HG03565 (cell line): ENCODE measurements at regions not wholly inside any gene's neighbourhood (a gene's known extent, or its start where the extent isn't known, plus 50 kb on each side); places are given as distances from the start of the nearest gene placed in this dataset.

Experiments
- ATAC-seq: cut with Tn5 transposase; IDR thresholded peaks from one replicate; pipeline ENCODE4 v1.9.1; 2021; ENCODE audit warnings: mild to moderate bottlenecking, moderate library complexity; ENCODE audit not compliant: unreplicated experiment

DNA sequence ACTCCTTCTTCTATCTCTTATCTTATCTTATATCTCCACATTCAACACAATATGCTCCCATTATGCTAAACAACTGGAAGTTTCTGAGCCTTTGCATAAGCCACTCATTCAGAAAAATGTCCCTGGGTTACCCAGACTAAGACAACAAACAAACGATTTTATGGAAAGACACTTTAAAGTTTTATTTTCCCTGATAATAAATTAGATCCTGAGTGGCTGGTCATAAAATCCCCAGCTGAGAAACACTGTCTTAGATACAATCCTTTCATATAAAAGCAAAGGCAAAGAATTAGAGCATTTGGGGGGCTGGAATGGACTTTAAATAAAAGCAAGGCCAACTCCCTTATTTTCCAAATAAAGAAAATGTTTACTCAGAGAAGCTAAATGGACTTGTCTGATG, 322.3 kb downstream of the GBE1 start:
- ATAC-seq: no peak

DNA sequence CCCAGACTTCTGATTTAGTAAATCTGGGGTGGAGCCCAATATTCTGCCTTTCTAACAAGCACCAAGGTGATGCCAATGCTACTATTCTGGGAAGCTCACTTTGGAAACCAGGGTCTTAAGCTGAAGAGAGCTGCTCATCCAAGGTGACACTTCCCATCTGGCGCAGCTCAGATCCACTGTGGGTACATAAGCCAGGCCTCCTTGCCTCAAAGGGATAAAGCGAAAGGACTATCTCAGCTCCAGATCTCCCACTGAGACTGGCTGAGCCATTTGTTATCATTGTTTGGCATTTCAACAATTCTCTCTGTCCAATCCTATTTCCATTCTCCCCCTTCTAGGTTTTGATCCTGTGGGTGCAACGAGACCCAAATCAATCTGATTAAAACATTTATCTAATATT, 323.8 kb downstream of the GBE1 start:
- no peak for ATAC-seq

DNA sequence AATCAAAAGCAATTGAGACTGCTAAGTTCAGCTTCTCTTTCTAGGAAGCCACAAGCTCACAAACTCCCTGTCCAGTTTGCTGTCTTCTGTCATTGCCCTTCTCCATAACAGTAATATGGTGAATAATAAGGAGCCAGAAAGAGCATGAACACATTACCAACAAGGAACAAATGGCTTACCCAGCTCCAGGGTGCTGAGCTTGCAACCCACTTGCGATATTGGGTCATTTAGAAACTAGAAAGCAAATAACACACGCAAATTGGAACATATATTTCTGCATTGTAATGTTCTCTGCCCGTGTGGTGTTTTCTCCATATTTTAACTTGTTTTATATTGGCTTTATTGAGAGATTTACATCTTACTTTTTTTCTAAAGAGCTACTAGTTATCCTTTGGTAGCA, 325.3 kb downstream of the GBE1 start:
- ATAC-seq: no peak

DNA sequence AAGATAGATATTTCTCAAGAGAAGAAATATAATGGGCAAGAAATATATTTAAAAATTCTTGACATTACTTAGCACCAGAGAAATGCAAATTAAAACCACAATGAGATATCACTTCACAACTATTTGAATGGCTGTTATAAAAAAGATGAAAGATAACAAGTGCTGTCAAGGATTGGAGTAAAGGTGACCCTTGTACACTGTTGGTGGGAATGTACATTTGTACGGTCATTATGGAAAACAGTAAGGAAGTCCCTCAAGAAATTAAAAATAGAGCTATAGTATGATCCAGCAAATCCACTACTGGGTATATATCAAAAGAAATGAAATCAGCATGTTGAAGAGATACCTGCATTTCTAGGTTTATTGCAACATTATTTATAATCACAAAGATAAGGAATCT, 326.4 kb downstream of the GBE1 start:
- ATAC-seq: no peak

GRCh38 chr3:81434161-81434560, 327.3 kb downstream of the GBE1 start:
- no peak for ATAC-seq

- ATAC-seq: no peak
Observed at GRCh38 chr3:81433675-81434074, 327.8 kb downstream of the GBE1 start.

GRCh38 chr3:81432456-81432855, 329.0 kb downstream of the GBE1 start:
- no peak for ATAC-seq

DNA sequence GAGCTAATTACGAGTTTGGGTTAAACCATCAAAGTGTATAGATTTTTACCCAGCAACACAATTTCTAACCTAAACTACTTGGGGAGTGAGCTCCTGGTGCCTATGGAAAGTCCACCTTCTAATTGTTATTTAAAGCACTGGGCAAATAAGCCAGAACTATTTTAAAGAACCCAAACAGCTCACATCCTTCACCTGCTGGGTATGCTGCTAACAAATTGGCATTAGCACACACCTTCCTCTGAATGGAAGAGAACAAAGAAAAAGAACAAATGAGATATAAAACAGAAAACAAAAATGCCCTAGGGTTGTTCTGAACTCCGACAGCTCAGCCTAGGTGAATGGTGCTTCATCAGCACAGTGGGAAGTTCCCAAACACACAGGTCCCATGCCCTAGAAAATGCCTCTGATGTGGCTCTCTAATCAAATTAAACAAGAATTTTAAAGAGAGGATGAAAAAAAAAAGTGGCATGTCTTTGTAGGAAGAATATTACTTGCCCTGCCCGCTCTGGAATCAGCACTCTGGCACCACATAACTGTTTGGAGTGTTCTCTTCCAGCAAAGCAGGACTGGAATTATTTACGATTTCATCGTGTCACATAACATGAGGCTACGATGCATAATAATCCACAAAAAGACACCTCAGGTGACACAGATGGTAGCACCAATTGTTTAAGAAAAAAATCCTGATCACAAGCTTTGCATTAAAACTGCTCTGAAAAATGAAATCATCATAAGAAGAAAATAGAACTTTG, 334.4 kb downstream of the GBE1 start:
- ATAC-seq: no peak

DNA sequence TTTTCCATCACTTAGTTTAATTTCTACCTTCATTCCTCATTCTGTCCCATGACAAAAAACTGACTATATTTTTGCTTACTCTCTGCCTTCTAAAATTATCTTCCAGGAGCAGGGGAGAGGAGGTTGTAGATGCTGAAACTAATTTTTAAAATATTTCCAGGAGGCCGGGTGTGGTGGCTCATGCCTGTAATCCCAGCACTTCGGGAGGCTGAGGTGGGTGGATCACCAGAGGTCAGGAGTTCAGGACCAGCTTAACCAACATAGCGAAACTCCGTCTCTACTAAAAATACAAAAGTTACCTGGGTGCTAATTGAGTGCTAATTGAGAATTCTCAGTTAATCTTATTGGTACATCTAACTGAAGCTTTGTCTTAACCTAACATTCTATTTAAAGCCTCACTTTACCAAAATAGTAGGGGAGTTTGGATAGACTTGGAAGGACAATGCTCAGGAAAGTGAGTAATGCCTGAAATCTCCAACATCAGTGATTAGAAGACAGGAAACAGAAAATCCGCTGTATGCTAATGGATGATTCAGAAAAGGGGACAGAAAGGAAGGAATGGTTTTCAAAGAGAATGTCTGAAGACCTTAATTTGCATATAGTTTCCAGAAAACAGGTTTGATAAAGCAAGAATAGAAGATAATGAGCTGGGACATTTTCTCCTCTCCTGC, 336.1 kb downstream of the GBE1 start:
- ATAC-seq: no peak

GRCh38 chr3:81419228-81419627, 342.2 kb downstream of the GBE1 start:
- no peak for ATAC-seq

GRCh38 chr3:81416812-81417211, 344.6 kb downstream of the GBE1 start:
- no peak for ATAC-seq

GRCh38 chr3:81406318-81406717, 355.1 kb downstream of the GBE1 start:
- no peak for ATAC-seq

DNA sequence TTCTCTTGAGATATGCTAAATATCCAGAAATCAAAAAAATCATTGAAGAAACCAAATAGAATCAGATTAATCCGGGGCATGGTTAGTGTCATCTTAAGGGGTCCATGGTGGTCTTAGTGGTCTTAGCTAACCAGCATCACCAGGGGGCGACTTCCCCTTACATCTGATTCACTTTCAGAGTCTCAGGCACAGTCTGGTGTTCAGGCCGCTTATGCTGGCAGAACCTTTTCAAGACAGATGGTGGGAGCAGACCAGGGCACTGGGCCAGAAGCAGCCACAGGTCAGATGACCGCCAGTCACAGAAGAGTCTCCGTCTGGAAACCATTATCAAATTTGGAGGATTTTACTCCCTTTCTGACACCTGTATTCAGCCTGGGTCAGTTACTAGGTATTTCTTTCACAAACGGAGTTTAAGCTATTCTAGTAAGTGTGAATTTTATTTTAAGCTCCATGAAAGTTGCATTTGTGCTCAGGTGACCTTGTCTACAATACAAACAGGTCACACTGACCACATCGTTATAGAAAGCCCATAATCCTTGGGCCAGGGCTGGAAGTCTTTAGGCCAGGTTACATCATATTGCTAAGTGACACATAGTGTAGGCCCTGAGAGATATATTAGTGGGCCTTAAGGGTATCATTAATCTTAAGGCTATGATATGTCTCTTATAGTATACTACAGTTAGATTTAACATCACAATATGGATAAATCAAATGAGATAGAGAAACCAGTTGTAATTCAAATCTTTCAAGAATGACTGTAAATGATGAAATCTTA, 365.5 kb downstream of the GBE1 start:
- no peak for ATAC-seq

DNA sequence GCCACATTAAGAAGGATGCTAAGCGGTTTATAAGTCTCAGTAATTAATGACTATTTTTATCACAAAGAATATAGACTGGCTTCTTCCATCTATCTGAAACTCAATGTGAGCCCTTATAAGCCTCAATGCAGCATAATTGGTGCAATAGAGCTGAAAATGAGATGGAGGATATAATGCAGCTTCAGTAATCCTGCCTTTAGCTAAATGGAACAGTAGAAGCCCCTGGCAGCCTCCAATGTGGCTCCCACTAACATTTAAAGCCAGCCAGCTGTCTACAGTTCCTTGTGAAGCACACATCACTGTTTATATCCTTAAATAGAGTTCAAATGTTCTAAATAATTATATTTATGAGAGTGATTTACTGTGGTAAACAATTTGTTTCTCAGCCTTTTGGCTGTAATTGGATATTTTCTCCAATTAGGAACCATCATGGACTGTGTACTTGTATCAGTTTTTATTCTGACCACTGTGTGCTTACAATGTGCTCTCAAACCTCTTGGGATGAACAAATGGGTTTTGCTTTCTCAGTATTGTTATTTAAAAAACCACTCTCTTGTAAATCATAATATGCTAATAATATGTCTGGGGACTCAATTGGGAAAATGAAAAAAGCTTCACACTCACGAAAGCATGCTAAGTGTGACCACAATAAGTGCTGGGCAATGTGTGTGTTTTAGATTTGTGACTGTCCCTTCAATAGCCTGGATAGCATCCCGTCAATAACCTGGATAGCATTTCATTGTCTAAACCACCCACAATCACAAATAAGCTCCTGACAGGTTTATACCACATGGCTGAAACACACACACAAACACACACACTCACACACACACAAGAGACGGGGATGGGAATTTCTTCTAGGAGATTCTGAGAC, 366.6 kb downstream of the GBE1 start:
- ATAC-seq: no peak

DNA sequence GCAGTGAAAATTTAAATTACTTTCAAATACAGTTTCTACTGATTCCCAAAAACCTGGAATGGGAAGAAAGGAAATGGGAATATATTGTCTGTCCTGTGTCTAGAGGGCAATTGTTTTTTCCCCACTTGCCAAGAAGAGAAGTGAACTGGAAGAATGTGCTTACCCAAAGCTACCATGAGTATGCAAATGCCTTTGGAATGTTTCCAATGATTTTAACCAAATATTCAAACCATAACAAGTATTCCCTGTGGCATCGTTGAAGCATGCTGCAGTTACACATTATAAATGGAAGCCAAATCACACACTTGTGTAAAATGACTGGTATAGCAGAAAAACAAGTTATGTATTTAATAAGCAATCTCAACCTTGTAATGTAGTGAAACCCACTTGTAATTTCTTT, 368.2 kb downstream of the GBE1 start:
- no peak for ATAC-seq

DNA sequence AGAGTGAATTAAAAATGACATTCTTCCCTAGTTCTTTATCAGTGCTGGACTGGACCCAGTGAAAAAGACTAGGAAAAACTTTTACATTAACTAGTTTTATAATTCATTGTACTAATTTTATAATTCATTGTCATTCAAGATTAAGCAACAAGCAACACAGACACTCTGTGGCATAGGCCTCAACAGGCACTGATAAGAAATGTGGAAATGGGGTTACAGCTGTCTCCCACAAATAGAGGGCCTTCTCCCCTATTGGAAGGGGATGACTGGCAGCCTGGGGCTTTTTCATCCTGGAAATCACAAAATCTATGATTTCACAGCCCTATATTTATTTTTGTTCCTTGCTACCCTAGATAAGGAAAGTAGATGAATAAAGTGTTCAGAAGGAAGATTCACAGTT, 370.6 kb downstream of the GBE1 start:
- ATAC-seq: no peak

- ATAC-seq: no peak
Observed at GRCh38 chr3:81388191-81388590, 373.3 kb downstream of the GBE1 start.

DNA sequence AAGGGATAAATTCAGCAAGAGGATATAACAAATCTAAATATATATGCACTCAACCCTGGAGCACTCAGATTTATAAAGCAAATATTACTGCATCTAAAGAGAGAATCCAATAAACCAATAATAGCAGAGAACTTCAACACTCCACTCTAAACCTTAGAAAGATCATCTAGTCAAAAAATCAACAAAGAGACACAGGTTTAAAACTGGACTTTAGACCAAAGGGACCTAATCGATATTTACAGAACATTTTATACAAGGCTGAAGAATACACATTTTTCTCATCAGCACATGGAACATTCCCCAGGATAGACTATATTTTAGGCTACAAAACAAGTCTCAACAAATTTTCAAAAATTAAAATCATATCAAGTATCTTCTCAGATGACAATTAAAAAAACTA, 379.0 kb downstream of the GBE1 start:
- ATAC-seq: no peak

- ATAC-seq: no peak
Observed at GRCh38 chr3:81380234-81380633, 381.2 kb downstream of the GBE1 start.

- no peak for ATAC-seq
Observed at GRCh38 chr3:81378552-81379293, 382.7 kb downstream of the GBE1 start.
